ACHN (cell line): ENCODE measurements at regions not wholly inside any gene's neighbourhood (a gene's known extent, or its start where the extent isn't known, plus 50 kb on each side); places are given as distances from the start of the nearest gene placed in this dataset.
"Not testable (repeated sequence)": the region's sequence is repeated elsewhere in the genome, so short reads cannot be mapped to it uniquely, and the experiment has no call there.

Source experiments
- DNase-seq: peaks from one replicate; pipeline ENCODE4 v3.0.0-alpha.2; 2015
- in situ Hi-C: cut with HindIII; loops from 2 replicates; pipeline ENCODE4 v1.10.0; 2017; ENCODE audit warnings: low sequenced_read_pairs, low pct_ligation_motif_present, low pct_unique_long_range_greater_than_20kb

DNA sequence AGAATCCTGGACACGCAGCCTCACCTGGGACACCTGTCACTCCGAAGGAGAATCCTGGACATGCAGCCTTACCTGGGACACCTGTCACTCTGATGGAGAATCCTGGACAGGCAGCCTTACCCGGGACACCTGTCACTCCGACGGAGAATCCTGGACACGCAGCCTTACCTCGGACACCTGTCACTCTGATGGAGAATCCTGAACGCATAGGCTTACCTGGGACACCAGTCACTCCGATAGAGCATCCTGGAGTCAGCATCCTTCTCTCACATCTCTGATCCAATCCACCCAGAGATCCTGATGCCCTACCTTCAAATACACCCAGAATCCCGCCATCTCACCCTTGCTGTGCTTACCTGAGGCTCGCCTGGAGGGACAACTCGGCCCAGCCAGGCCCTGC is 154.9 kb downstream of the NDUFA10 start:
- in situ Hi-C loops, result no loop called here
- DNase-seq, result no peak

DNA sequence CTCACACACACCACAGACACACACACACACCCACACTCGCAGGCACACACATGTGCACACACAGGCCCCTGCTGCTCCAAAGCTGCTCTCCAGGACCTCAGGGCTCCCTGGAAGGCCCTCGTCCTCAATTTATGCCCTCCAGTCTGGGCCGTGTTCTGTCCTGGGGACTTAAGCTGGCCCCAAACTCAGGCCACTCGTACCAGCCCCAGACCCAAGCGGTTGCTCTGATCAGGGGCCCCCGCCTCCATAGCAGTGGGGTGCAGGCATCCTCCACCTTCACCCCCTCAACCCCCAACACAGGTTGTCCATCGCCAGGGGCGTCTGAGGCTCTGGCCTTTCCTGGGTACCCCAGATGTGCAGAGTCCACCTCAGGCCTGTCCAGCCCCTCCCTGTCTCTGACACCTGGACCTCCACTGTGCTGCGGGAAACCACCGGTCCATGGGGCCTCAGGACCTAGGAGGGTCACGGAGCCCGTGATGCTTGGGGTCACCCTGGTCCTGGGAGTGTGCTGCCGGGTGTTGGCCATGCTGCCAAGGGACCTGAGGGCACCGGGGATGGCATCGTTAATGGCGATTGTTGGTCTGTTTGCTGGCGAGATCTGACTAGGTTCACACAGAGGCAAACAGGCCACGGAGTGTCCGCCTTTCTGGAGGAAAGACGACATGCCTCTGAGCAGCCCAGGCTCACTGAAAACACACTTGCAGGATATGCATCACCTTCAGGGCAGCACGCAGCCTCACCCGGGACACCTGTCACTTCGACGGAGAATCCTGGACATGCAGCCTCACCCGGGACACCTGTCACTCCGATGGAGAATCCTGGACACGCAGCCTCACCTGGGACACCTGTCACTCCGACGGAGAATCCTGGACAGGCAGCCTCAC is 155.6 kb downstream of the NDUFA10 start:
- in situ Hi-C loops, result no loop called here

DNA sequence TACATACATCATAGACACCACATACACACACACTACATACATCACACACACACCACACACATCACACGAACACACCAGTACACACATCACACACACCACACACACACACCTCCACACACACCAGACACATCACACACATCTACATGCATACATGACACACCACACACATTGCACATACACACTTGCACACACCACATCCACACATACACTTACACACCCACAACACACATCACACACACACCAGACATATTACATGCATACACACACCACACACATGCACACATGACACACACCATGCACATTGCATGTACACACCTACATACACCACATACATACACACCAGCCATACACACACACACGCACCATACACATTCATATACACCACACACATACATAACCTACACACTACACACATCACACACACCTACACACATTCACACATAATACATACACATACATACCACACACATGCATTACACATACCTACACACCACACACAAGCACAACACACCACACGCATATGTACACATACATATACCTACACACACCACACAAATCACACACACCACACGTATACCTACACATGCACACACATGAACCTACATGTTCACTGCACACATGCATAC is 156.5 kb downstream of the NDUFA10 start:
- in situ Hi-C loops, result no loop called here
- no peak for DNase-seq

More for the DNA sequence above, 155.6 kb downstream of the NDUFA10 start:
- DNase-seq, result no peak

DNA sequence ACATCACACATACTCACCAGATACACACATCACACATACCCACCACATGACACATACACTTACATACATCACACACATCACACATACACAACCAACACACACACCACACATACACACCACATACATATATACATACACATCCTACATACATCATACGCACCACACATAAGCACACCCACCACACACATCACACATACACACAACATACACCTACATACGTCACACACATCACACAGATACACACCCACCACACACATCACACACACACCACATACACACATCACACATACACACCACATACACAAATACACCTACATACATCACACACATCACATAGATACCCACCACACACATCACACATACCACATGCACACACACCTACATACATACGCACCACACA is 158.4 kb downstream of the NDUFA10 start:
- DNase-seq, result no peak
- in situ Hi-C loops, result no loop called here

DNA sequence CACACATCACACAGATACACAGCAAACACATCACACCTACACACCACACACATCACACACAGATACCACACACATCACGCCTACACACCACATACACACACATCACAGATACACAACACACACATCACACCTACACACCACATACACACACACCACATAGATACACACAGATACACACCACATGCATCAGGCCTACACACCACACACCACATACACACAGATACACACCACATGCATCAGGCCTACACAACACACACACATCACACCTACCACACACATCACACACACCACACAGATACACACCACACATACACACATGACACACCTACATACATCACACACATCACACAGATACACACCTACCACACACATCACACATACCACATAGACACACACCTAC is 158.8 kb downstream of the NDUFA10 start:
- in situ Hi-C loops, result no loop called here

DNA sequence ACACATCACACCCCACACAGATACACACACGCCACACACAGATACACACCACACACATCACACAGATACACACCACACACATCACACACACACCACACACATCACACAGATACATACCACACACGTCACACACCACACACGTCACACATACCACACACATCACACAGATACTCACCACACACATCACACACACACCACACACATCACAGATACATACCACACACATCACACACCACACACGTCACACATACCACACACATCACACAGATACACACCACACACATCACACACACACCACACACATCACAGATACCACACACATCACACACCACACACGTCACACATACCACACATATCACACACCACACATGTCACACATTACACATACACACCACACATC is 159.3 kb downstream of the NDUFA10 start:
- in situ Hi-C loops, DNase-seq: not testable (repeated sequence)

More for the DNA sequence above, 158.8 kb downstream of the NDUFA10 start:
- DNase-seq, result no peak

DNA sequence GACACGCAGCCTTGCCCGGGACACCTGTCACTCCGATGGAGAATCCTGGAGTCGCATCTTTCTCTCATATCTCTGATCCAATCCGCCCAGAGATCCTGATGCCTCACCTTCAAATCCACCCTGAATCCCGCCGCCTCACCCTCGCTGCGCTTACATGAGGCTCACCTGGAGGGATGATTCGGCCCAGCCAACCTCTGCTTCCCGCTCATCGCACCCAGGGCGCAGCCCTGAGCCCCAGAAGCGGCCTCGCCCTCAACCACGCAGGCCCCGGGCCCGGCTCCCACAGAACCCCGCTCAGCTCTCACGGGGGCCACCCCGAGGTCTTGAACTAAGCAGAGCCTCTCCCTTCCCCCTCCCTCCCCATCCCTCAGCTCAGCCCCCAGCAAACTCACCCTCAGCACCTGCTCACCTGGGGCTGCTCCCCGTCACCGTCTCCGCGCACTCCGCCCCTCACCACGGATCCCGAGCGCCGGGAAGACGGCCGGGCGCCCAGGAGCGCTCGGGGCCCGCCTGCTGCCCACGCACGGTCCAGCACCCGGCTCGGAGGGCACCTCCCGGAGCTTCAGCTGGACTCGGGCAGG is 160.0 kb downstream of the NDUFA10 start:
- in situ Hi-C loops, result no loop called here
- DNase-seq, result no peak

DNA sequence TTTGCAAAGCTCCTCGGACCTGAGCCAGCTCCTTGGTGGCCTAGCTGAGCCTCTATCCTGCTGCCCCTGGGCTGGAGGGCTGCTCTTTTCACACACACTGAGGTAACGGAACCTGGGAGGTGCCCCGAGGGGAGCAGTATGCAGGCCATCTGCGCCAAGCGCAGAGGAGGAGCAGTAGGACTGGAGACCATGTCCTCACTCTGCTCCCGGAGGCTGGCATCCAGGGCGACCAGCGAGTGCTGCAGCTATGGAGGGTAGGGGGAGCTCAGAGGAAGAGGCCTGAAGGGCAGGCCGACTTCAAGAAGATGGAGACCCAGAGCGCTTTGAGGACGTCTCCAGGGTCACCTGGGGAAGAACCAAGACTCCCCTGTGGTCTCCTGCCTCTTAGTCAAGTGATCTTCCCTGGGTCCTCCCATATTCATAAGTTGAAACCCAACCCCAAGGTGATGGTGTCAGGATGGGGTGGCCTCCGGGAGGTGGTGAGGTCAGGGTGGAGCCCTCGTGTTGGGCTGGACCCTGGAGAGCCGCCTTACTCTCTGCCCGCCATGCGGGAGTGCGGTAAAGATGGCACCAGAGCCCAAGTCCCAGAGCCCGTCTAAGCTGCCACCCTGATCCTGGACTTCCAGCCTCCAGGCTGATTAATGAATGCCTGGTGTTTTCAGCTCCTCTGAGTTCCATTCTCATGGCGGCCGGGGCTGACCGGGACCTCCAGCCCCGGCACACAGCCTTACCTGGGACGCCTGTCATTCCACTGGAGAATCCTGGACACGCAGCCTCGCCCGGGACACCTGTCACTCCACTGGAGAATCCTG is 160.7 kb downstream of the NDUFA10 start:
- no peak for DNase-seq
- in situ Hi-C loops, result no loop called here

DNA sequence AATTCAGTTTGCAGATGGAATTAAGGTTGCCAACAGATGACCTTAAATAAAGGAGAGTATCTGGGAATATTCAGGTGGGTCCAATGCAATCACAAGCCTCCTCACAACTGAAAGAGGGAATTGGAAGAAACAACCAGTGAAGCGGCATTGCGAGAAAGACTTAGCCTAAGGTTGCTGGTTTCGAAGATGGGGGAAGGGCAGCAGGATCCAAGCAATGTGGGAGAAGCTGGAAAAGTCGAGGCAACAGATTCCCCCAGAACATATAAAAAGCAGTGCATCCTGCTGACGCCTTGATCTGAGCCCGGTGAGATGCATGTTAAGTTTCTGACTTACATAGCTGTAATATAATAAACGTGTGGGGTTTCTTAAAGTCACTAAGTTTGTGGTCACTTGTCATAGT is 162.5 kb downstream of the NDUFA10 start:
- no peak for DNase-seq
- in situ Hi-C loops, result no loop called here

DNA sequence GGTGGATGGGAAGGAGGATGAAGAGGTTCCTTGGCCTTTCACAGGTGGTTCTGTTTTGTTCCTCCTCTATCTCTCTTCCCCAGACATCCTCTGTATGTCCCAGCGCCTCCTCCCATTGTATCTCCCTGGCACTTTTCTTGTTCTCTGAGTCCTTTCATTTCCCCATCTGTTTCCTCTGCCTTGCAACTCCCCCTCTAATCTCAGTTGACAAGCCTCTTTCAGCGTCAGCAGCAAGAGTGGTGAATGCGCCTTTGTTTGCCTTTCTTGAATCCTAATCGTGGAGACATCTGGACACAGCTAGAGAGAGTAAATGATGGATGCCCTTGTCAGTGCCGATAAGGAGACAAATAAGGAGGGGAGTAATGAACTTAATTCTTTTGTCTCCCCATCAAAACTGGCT is 167.0 kb downstream of the NDUFA10 start:
- in situ Hi-C loops, result no loop called here
- DNase-seq, result no peak

DNA sequence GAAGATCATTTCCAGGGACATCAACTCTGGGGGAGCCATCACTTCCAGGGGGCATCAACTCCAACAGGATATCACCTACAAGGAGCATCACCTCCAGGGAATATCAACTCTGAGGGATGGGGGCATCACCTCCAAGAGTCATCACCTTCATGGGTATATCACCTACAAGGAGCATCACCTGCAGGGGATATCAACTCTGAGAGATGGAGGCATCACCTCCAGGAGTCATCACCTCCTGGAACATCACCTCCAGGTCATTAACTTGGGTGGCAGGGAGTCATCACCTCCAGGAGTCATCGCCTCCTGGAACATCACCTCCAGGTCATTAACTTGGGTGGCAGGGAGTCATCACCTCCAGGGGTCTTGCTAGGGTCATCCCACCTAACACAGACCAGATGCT is 167.6 kb downstream of the NDUFA10 start:
- in situ Hi-C loops, result no loop called here
- no peak for DNase-seq

DNA sequence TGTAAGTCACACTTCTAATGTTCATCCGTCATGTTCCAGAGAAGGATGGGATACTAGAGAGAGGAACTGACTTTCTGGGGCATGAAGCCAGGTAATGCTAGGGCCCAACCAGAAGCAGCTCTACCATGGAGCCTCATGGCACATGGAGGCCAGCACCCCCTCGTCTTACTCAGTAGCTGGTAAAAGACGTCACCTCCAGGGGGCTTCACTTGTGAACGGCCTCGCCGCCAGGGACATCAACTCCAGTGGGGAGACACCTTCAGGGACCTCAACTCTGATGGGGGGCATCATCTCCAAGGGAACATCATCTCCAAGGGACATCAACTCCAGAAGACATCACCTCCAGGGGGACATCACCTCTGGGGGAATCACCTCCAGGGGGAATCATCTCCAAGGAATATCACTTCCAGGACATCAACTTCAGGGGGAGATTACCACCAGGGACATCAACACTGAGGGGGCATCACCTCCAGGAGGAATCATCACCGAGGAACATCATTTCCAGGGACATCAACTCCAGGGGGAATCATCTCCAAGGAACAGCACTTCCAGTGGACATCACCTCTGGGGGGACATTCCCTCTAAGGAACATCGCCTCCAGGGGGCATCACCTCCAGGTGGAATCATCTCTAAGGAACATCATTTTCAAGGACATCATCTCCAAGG is 168.4 kb downstream of the NDUFA10 start:
- in situ Hi-C loops, result no loop called here
- no peak for DNase-seq

DNA sequence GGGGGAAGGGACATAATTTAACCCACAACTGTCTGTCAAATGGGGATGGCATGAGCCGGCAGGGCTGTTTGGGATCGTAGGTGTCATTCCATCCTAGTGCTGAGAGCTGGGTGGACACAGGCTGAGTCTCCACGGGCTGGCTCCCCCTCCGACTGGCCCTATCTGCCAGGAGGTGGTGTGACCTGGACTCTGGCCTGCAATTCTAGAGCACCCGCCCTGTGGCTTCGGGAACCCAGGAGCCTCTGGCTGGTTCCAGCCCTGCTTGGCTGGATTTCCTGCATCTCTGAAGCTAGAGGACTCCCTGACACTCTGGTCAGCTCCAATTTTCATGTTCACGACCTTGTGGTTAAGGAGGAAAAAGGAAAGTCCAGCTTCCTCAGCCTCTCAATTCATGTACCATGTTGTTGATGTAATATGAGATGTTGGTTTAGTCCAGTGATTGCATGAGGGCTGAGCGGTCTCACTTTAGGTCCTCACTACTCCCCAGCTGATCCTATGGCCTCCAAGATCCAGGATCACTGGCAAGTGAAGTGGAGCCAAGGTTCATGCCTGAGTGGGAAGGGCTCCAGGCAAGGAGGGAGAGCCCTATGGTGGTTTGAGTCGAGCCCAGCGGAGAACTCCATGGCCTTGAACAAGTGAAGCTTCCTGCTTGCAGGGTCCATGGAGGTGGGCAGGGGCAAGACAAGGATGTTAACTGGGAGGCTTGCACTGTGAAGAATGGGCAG is 169.1 kb downstream of the NDUFA10 start:
- no peak for DNase-seq
- in situ Hi-C loops, result no loop called here

DNA sequence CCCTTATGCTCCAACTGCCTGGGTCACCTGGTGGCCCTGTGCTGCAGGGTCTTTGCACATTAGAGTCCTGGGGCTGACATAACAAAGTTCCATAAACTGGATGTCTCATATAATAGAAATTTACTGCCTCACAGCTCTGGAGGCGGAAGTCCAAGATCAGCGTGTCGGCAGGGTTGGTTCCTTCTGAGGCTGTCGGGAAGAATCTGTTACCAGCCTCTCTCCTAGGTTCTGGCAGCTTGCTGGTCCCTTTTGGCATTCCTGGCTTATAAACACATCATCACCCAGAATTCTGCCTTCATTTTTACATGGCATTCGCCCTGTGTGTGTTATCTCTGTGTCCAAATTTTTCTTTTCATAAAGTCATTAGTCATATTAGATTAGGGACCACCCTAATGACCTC is 170.5 kb downstream of the NDUFA10 start:
- in situ Hi-C loops, result no loop called here
- no peak for DNase-seq

DNA sequence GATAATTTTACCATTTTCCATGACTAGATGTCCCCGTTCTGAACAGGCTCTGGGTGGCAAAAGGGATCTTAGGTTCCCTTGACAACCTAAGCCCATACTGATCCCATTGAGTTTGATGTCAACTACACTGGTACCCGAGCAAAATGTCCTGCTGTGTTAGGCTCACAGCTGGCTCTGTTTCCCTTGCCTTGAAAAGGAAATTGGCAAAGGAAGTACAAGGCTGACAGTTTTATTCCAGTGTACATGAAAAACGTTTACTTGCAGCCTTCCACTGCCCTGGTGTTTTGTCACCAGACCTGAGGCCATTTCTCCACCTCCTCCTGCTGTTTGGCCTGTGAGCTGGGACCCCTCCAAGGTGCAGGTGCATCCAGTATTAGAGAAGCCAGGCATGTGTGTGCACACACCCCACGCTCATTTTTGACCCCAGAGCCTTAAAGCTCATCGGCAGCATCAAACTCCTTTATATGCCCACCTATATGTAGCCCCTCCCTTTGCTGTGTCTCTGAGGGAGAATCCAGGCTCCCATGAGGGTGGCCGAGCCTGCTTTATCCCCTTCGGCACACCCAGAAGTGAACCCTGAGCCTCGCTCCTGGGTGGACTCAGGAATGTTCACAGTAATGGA is 171.3 kb downstream of the NDUFA10 start:
- no peak for DNase-seq
- in situ Hi-C loops, result no loop called here

DNA sequence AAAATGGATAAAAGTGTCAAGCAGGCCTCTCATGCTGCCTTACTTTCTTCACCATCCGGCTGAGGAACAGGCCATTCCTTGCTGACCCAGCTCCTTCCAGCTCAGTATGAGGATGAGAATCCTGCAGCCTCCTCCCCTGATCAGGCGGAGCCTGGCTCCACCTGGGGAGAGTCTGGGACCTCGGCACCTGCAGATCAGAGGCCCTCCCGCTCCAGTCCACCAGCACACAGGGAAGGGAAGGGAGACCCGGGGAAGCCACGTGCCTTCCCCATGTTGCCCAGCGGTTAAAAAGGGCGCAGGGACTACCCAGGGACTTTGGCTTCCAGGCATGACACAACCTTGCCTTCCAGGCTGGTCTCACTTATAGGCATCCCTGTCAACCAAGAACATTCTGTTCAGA is 172.0 kb downstream of the NDUFA10 start:
- DNase-seq, result no peak
- in situ Hi-C loops, result no loop called here

DNA sequence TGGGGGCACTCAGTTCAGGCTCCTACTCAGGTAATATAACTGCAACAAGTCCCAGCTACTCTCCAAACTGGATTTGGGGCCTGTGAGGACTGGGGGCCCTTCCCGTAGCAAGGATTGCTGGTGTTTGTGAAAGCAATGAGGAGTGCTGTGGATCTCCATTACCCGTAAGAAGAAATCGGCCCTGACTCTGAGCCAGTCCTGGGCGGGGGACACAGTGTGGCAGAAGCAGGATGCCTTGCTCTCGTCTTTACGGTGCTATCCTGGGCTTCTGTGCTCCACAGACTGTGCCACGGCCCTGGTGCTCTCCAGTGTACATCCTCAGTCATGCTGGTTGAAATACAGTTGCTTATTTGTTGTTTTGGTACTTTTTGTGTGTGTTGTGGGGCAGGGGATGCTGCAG is 172.9 kb downstream of the NDUFA10 start:
- in situ Hi-C loops, result no loop called here

More for the DNA sequence above, 172.9 kb downstream of the NDUFA10 start:
- no peak for DNase-seq
